ENCODE measurements at regions not wholly inside any gene's neighbourhood (a gene's known extent, or its start where the extent isn't known, plus 50 kb on each side); places are given as distances from the start of the nearest gene placed in this dataset.

GRCh38 chr1:198878566-198878965 lies 239.7 kb downstream of the PTPRC start:
- ATAC-seq (no peak), FAIRE-seq (no peak), DNase-seq (ENCODE audit: low spot score) (no peak)
- 77% methylated on average over 2 of the region's 2 CpGs for WGBS (ENCODE audit: low lambda C conversion rate)
- POLR2A ChIA-PET = no interaction called here
- no peak for TF ChIP-seq THYN1 (CRISPR knock-in tag; IDR thresholded peaks at IDR 0.05; ENCODE audit: borderline replicate concordance, low read depth)
- TF ChIP-seq ZNF552 (CRISPR knock-in tag; IDR thresholded peaks at IDR 0.05; ENCODE audit: borderline replicate concordance) = no peak
- no peak for TF ChIP-seq LRRFIP1 (CRISPR knock-in tag; conservative IDR thresholded peaks at IDR 0.05)
- no peak for TF ChIP-seq ZMAT5 (CRISPR knock-in tag; IDR thresholded peaks at IDR 0.05; ENCODE audit: borderline replicate concordance, low read depth)
- no peak for TF ChIP-seq ZBTB44 (CRISPR knock-in tag; IDR thresholded peaks at IDR 0.05)
- no peak for TF ChIP-seq ZNF773 (CRISPR knock-in tag; IDR thresholded peaks at IDR 0.05; ENCODE audit: borderline replicate concordance)
- H3K9ac ChIP-seq (ENCODE audit: insufficient read depth, low read depth, low read length) = no peak overlapping the region
- no peaks in the 10 kb centered on the region for H4K20me1 ChIP-seq (ENCODE audit: insufficient read depth, low read length)
- H3K36me3 ChIP-seq (replicated peaks in 1 of 2; ENCODE audit: control insufficient read depth in 1 of 2, insufficient read depth in 2 of 2, low read length in 2 of 2) = no peaks in the 10 kb centered on the region
- no peaks in the 10 kb centered on the region for H3K9me3 ChIP-seq (ENCODE audit: low read length)
- no peaks in the 10 kb centered on the region for H3K79me2 ChIP-seq (ENCODE audit: insufficient read depth, low read length)
- H3K4me2 ChIP-seq (ENCODE audit: low read depth, low read length) = no peak overlapping the region
- no peak overlapping the region for H2AFZ ChIP-seq (ENCODE audit: low read length)
- H3K4me3 ChIP-seq (replicated peaks in 1 of 3; ENCODE audit: insufficient read depth in 1 of 3, low read depth in 2 of 3, low read length in 3 of 3) = no peak overlapping the region
- H3K4me1 ChIP-seq (ENCODE audit: insufficient read depth, low read length) = no peaks in the 10 kb centered on the region
- H3K27me3 ChIP-seq (ENCODE audit: control insufficient read depth in 1 of 2, insufficient read depth in 2 of 2, low read length in 2 of 2) = no peaks in the 10 kb centered on the region
- H3K27ac ChIP-seq (ENCODE audit: extremely low read length, insufficient read depth, low read length) = no peak overlapping the region
- intact Hi-C loops (cut with micrococcal nuclease; ENCODE audit: unreplicated experiment) (no loop called here), in situ Hi-C loops (cut with HindIII; ENCODE audit: extremely low pct_ligation_motif_present, low pct_unique_long_range_greater_than_20kb) (no loop called here)
- no TSS peak for BruUV-seq (replicated peaks)
- CTCF ChIA-PET (ENCODE audit: low intra/inter-chr PET ratio, low total read pairs) = no interaction called here
